Endothelial cell of umbilical vein (primary cell): ENCODE measurements at regions not wholly inside any gene's neighbourhood (a gene's known extent, or its start where the extent isn't known, plus 50 kb on each side); places are given as distances from the start of the nearest gene placed in this dataset.

Source experiments
- BruUV-seq: library from RNA; stranded (reverse); fragments of 400-500 nt; replicated peaks from 2 replicates; lab custom pipeline; 2021; lab: Mats Ljungman, UMichigan
- CTCF ChIA-PET: fragments of 300-600, 350-600 bp; sonication (Branson Sonifier 250); formaldehyde crosslinking; loops from one replicate; lab custom pipeline; 2021; ENCODE audit warnings: antibody characterized with exemption, inconsistent platforms; lab: Charles Lee
- POLR2A ChIA-PET: fragments of 300-600, 350-600 bp; sonication (Branson Sonifier 250); formaldehyde crosslinking; loops from one replicate; lab custom pipeline; 2021; ENCODE audit warnings: antibody characterized with exemption, inconsistent platforms; lab: Charles Lee
- DNase-seq: peaks from one replicate; pipeline ENCODE4 v3.0.0-alpha.2; 2011; ENCODE audit warnings: low read depth, low spot score
- FAIRE-seq: peaks from 2 replicates; lab custom pipeline; 2011; peaks lifted over from hg19 to GRCh38; lab: Jason Lieb, UNC
- H2AFZ ChIP-seq: 2 replicates; pipeline ENCODE4 v1.6.0; 2012; ENCODE audit warnings: low read depth, low read length, control low read depth, inconsistent platforms
- H3K27ac ChIP-seq: 2 replicates; pipeline ENCODE4 v1.5.1; 2011; ENCODE audit warnings: low read depth, mild to moderate bottlenecking, control low read depth, low read length, moderate library complexity; ENCODE audit not compliant: insufficient read depth
- H3K27me3 ChIP-seq, 2 experiments: 2 replicates each; pipeline versions ENCODE4 v1.6.0 to v1.6.1; 2011; ENCODE audit warnings: low read length in 2 of 2, mixed read lengths in 1 of 2; ENCODE audit not compliant: control insufficient read depth in 2 of 2, insufficient read depth in 2 of 2
- H3K36me3 ChIP-seq, 2 experiments: 2 replicates in 1 of 2; 3 replicates in 1 of 2; pipeline ENCODE4 v1.5.1; 2011; ENCODE audit warnings: low read length in 2 of 2, mild to moderate bottlenecking in 1 of 2, moderate library complexity in 1 of 2; ENCODE audit not compliant: control insufficient read depth in 2 of 2, insufficient read depth in 2 of 2; ENCODE audit errors: extremely low read depth in 1 of 2
- H3K4me1 ChIP-seq: 3 replicates; pipeline ENCODE4 v1.5.1; 2011; ENCODE audit warnings: mild to moderate bottlenecking, low read length; ENCODE audit not compliant: control insufficient read depth, insufficient read depth; ENCODE audit errors: extremely low read depth
- H3K4me2 ChIP-seq: 2 replicates; pipeline ENCODE4 v1.6.1; 2011; ENCODE audit warnings: low read length, control low read depth, mixed read lengths; ENCODE audit not compliant: insufficient read depth
- H3K4me3 ChIP-seq, 3 experiments: fragments of 200-600 bp in 1 of 3; sonication (generic), shearing (Covaris generic) in 1 of 3; replicated peaks in 1 of 3; 2 replicates each; pipeline ENCODE4 v1.5.1; 2011 to 2016; ENCODE audit warnings: control low read depth in 3 of 3, low read length in 3 of 3, mild to moderate bottlenecking in 2 of 3, inconsistent platforms in 1 of 3, low read depth in 1 of 3, moderate library complexity in 1 of 3; ENCODE audit not compliant: insufficient read depth in 1 of 3
- H3K79me2 ChIP-seq: 2 replicates; pipeline ENCODE4 v1.6.0; 2012; ENCODE audit warnings: low read length, inconsistent platforms; ENCODE audit not compliant: control insufficient read depth, insufficient read depth
- H3K9ac ChIP-seq: replicated peaks from 2 replicates; pipeline ENCODE3; 2011; ENCODE audit warnings: low read length, control low read depth; ENCODE audit not compliant: insufficient read depth; ENCODE audit errors: extremely low read depth
- H3K9me1 ChIP-seq: replicated peaks from 3 replicates; pipeline ENCODE4 v1.6.0; 2011; ENCODE audit warnings: mild to moderate bottlenecking, low read length; ENCODE audit not compliant: control insufficient read depth, insufficient read depth; ENCODE audit errors: extremely low read depth
- H3K9me3 ChIP-seq: replicated peaks from 2 replicates; pipeline ENCODE4 v1.5.1; 2012; ENCODE audit warnings: low read length, inconsistent platforms; ENCODE audit not compliant: control insufficient read depth, insufficient read depth
- H4K20me1 ChIP-seq: replicated peaks from 2 replicates; pipeline ENCODE3; 2011; ENCODE audit warnings: mild to moderate bottlenecking, low read length; ENCODE audit not compliant: control insufficient read depth, insufficient read depth; ENCODE audit errors: extremely low read depth
- CTCF ChIP-seq, 2 donors: IDR thresholded peaks; 1 replicate in 1 of 2; 2 replicates in 1 of 2; pipeline ENCODE4 v1.5.1; 2011; ENCODE audit warnings: low read length in 2 of 2, mild to moderate bottlenecking in 2 of 2, moderate library complexity in 2 of 2, control low read depth in 1 of 2, inconsistent platforms in 1 of 2, low read depth in 1 of 2; ENCODE audit not compliant: insufficient read depth in 1 of 2; ENCODE audit errors: extremely low read depth in 1 of 2
- EZH2 ChIP-seq: IDR thresholded peaks from 2 replicates; pipeline ENCODE4 v1.6.1; 2012; ENCODE audit warnings: borderline replicate concordance, low read depth, mild to moderate bottlenecking, moderate library complexity, low read length, inconsistent platforms; ENCODE audit not compliant: severe bottlenecking
- FOS ChIP-seq: IDR thresholded peaks from 2 replicates; pipeline ENCODE4 v1.6.1; 2011; ENCODE audit warnings: mild to moderate bottlenecking, low read length, moderate library complexity, borderline replicate concordance; ENCODE audit not compliant: insufficient read depth
- GATA2 ChIP-seq: IDR thresholded peaks from 2 replicates; pipeline ENCODE4 v1.7.0; 2011; ENCODE audit warnings: low read depth, mild to moderate bottlenecking, moderate library complexity, mixed read lengths, low read length; ENCODE audit not compliant: insufficient read length, insufficient read depth
- JUN ChIP-seq: IDR thresholded peaks from 2 replicates; pipeline ENCODE4 v1.6.1; 2011; ENCODE audit warnings: borderline replicate concordance, low read depth; ENCODE audit not compliant: insufficient read length, insufficient read depth
- MAX ChIP-seq: IDR thresholded peaks from 2 replicates; pipeline ENCODE4 v1.6.1; 2011; ENCODE audit not compliant: insufficient read depth, insufficient read length
- MYC ChIP-seq: IDR thresholded peaks from one replicate; pipeline ENCODE4 v1.6.1; 2011; ENCODE audit warnings: mild to moderate bottlenecking, low read depth, low read length
- POLR2A ChIP-seq: IDR thresholded peaks from 2 replicates; pipeline ENCODE4 v1.6.1; 2012; ENCODE audit warnings: low read depth, mild to moderate bottlenecking, control low read depth, low read length
- POLR2AphosphoS5 ChIP-seq: IDR thresholded peaks from 2 replicates; pipeline ENCODE4 v1.6.1; 2012; ENCODE audit warnings: low read depth, mild to moderate bottlenecking, control low read depth, low read length, moderate library complexity; ENCODE audit not compliant: insufficient read depth
- dilution Hi-C: fragments of 300-500 bp; cut with MboI; formaldehyde crosslinking; loops from one replicate; pipeline ENCODE4 v1.15.0; 2019; ENCODE audit warnings: low sequenced_read_pairs; ENCODE audit not compliant: extremely low pct_ligation_motif_present
- intact Hi-C: fragments of 100-400 bp; cut with micrococcal nuclease; formaldehyde crosslinking; loops from one replicate; pipeline ENCODE4 v1.10.0; 2022

GRCh38 chr1:70836456-70836855 lies 211.2 kb downstream of the PTGER3 start:
- no peak for FAIRE-seq
- dilution Hi-C loops, result no loop called here

GRCh38 chr1:70840260-70840953 lies 207.2 kb downstream of the PTGER3 start:
- dilution Hi-C loops (no loop called here), intact Hi-C loops (no loop called here)
- no peak for DNase-seq
- no peak for FAIRE-seq
- H4K20me1 ChIP-seq, result no peaks in the 10 kb centered on the region
- H3K9ac ChIP-seq, result no peak overlapping the region
- ChIA-PET CTCF (no interaction called here), POLR2A (no interaction called here)
- no peaks in the 10 kb centered on the region for H3K4me1 ChIP-seq
- H3K79me2 ChIP-seq, result no peaks in the 10 kb centered on the region
- H3K36me3 ChIP-seq, result no peaks in the 10 kb centered on the region
- H2AFZ ChIP-seq, result no peak overlapping the region
- no TSS peak for BruUV-seq
- no peak overlapping the region for H3K4me3 ChIP-seq
- TF ChIP-seq MYC (no peak), POLR2AphosphoS5 (no peak), FOS (no peak), GATA2 (no peak), MAX (no peak), CTCF (IDR thresholded peaks at IDR 0.05; ENCODE audit: extremely low read depth in 1 of 2, insufficient read depth in 1 of 2, low read depth in 1 of 2, low read length in 2 of 2) (no peak), JUN (no peak), EZH2 (no peak), POLR2A (no peak)
- H3K27ac ChIP-seq, result no peak overlapping the region
- H3K9me3 ChIP-seq, result no peaks in the 10 kb centered on the region
- no peaks in the 10 kb centered on the region for H3K27me3 ChIP-seq
- H3K9me1 ChIP-seq, result no peaks in the 10 kb centered on the region
- H3K4me2 ChIP-seq, result no peak overlapping the region

More at GRCh38 chr1:70836456-70836855, 211.2 kb downstream of the PTGER3 start:
- Histone ChIP-seq H3K27me3 (no peaks in the 10 kb centered on the region), H3K4me1 (no peaks in the 10 kb centered on the region), H3K9me1 (no peaks in the 10 kb centered on the region), H4K20me1 (no peaks in the 10 kb centered on the region), H3K36me3 (no peaks in the 10 kb centered on the region), H3K9me3 (no peaks in the 10 kb centered on the region), H3K4me3 (no peak overlapping the region), H3K27ac (no peak overlapping the region), H3K79me2 (no peaks in the 10 kb centered on the region), H3K9ac (no peak overlapping the region), H3K4me2 (no peak overlapping the region), H2AFZ (no peak overlapping the region)
- intact Hi-C loops, result no loop called here
- no peak for TF ChIP-seq FOS
- TF ChIP-seq CTCF (IDR thresholded peaks at IDR 0.05; ENCODE audit: extremely low read depth in 1 of 2, insufficient read depth in 1 of 2, low read depth in 1 of 2, low read length in 2 of 2), result no peak
- DNase-seq, result no peak
- BruUV-seq, result no TSS peak
- ChIA-PET POLR2A (no interaction called here), CTCF (no interaction called here)
